ENCODE measurements at regions not wholly inside any gene's neighbourhood (a gene's known extent, or its start where the extent isn't known, plus 50 kb on each side); places are given as distances from the start of the nearest gene placed in this dataset.

DNA sequence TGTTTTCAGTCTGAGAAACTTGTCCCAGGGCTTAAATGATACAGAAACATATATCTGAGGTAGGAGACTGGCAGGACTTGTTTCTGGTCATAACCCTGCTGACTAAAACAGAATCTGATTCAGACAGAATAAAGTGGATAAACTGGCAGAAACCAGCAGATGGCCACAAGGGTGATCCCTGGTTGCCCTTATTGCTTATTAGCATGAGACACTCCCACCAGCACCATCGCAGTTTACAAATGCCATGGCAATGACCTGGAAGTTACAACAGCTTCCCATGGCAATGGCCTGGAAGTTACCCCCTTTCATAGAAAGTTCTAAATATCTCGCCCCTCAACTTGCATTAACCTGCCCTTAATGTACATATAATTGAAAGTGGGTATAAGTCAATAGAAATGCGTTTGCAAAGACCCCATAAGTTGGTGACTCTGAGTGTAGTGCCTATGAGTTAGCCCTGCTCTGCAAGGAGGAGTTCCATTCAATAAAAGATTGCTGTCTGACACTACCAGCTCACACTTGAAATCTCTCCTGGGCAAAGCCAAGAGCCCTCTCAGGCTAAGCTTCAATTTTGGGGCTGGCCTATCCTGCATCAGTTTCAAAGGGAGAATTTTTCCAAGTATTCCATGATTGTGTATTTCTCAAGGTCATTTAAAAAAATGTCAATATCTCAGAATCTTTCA is 52.9 kb upstream of the PAGE5 start:
- Histone ChIP-seq H3K27me3 (replicated peaks in 1 of 7) (no peaks in the 10 kb centered on the region), H3K4me1 (no peaks in the 10 kb centered on the region), H3K36me3 (no peaks in the 10 kb centered on the region), H3K4me3 (no peak overlapping the region), H3K27ac (no peak overlapping the region), H3K9me3 (no peaks in the 10 kb centered on the region)
- intact Hi-C loops (cut with DNase I; ENCODE audit: low total_unique reads), result no loop called here
- 61 to 85% (median 80%) methylated on average over 3 of the region's 3 CpGs for WGBS, 5 donors
- TF ChIP-seq, protein P1, sequence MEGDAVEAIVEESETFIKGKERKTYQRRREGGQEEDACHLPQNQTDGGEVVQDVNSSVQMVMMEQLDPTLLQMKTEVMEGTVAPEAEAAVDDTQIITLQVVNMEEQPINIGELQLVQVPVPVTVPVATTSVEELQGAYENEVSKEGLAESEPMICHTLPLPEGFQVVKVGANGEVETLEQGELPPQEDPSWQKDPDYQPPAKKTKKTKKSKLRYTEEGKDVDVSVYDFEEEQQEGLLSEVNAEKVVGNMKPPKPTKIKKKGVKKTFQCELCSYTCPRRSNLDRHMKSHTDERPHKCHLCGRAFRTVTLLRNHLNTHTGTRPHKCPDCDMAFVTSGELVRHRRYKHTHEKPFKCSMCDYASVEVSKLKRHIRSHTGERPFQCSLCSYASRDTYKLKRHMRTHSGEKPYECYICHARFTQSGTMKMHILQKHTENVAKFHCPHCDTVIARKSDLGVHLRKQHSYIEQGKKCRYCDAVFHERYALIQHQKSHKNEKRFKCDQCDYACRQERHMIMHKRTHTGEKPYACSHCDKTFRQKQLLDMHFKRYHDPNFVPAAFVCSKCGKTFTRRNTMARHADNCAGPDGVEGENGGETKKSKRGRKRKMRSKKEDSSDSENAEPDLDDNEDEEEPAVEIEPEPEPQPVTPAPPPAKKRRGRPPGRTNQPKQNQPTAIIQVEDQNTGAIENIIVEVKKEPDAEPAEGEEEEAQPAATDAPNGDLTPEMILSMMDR (IDR thresholded peaks at IDR 0.05 in 8 of 11, conservative IDR thresholded peaks at IDR 0.05 in 3 of 11), result no peak
- TF ChIP-seq POLR2AphosphoS5 (IDR thresholded peaks at IDR 0.05), result no peak
- no peak for TF ChIP-seq POLR2A (IDR thresholded peaks at IDR 0.05)
- no peak for DNase-seq

DNA sequence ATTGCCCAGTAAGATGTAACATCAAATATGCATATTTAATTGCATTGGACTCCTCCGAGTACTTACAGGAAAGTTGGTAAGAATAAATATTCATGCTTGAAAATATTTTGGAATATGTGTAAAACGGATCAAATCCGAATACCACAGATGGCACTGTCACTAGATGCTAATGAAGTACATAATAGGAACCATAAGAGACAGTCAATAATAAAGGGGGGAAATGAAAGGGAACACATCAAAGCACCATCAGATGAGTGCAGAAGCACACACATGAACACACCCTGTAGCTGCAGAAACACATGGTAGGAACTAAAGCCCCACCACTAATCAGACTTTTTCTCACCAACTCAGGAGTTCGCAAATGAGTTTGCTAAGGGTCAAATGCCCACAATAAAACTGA is 52.2 kb upstream of the PAGE5 start:
- no peak overlapping the region for H3K27ac ChIP-seq
- whole genome bisulfite sequencing, 5 donors, result 72 to 99% (median 90%) methylated on average over 4 of the region's 4 CpGs
- H3K4me1 ChIP-seq, result no peaks in the 10 kb centered on the region
- no peak overlapping the region for H3K4me3 ChIP-seq
- no peaks in the 10 kb centered on the region for H3K9me3 ChIP-seq
- no peaks in the 10 kb centered on the region for H3K27me3 ChIP-seq (replicated peaks in 1 of 7)
- intact Hi-C loops (cut with DNase I; ENCODE audit: low total_unique reads), result no loop called here
- TF ChIP-seq POLR2AphosphoS5 (IDR thresholded peaks at IDR 0.05), result no peak
- no peak for TF ChIP-seq POLR2A (IDR thresholded peaks at IDR 0.05)
- TF ChIP-seq, protein P1 (IDR thresholded peaks at IDR 0.05 in 8 of 11, conservative IDR thresholded peaks at IDR 0.05 in 3 of 11), result no peak
- DNase-seq, result no peak
- H3K36me3 ChIP-seq, result no peaks in the 10 kb centered on the region

DNA sequence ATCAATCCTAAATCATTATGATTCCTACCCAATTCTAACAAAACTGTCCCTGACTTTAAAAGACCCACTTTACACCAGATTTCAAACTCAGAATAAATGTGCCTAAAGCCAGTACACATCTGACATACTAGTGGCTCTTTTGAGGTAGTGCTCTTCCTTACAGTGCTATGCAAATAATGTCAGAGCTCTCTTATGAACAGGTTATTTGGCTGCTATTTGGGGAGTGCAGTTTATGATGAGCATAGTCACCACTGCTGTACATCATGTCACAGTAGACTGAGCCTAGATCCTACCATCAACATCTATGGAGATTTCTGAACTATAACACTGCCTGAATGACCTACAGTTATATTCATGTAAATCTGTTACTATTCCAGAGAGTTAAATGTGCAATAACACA is 50.4 kb upstream of the PAGE5 start:
- H3K27me3 ChIP-seq (replicated peaks in 1 of 7), result no peaks in the 10 kb centered on the region
- intact Hi-C loops (cut with DNase I; ENCODE audit: low total_unique reads), result no loop called here
- TF ChIP-seq, protein P1 (IDR thresholded peaks at IDR 0.05 in 8 of 11, conservative IDR thresholded peaks at IDR 0.05 in 3 of 11), result no peak
- TF ChIP-seq POLR2AphosphoS5 (IDR thresholded peaks at IDR 0.05) (no peak), POLR2A (IDR thresholded peaks at IDR 0.05) (no peak)
- H3K9me3 ChIP-seq, result no peaks in the 10 kb centered on the region
- H3K4me1 ChIP-seq, result no peaks in the 10 kb centered on the region
- no peak overlapping the region for H3K27ac ChIP-seq
- DNase-seq, result no peak
- H3K36me3 ChIP-seq, result no peaks in the 10 kb centered on the region
- H3K4me3 ChIP-seq, result no peak overlapping the region

Measured in spleen (tissue), 11 donors.